Fibroblast of lung (primary cell): ENCODE measurements at regions not wholly inside any gene's neighbourhood (a gene's known extent, or its start where the extent isn't known, plus 50 kb on each side); places are given as distances from the start of the nearest gene placed in this dataset.

ENCODE experiments used
- DNase-seq, 2 donors: peaks; one replicate each; pipeline versions ENCODE4 v3.0.0 to v3.0.0-alpha.2; 2010; ENCODE audit warnings: low read depth in 2 of 2
- H2AFZ ChIP-seq: 2 replicates; pipeline ENCODE4 v1.5.1; 2012; ENCODE audit warnings: low read length, control low read depth, inconsistent platforms
- H3K27ac ChIP-seq: 2 replicates; pipeline ENCODE4 v1.5.1; 2011; ENCODE audit warnings: low read length, control low read depth; ENCODE audit not compliant: insufficient read depth
- H3K27me3 ChIP-seq: 2 replicates; pipeline ENCODE4 v1.5.1; 2011; ENCODE audit warnings: mild to moderate bottlenecking, low read length; ENCODE audit not compliant: control insufficient read depth, insufficient read depth
- H3K36me3 ChIP-seq: 2 replicates; pipeline ENCODE4 v1.5.1; 2011; ENCODE audit warnings: low read length; ENCODE audit not compliant: control insufficient read depth, insufficient read depth
- H3K4me1 ChIP-seq: 2 replicates; pipeline ENCODE4 v1.5.1; 2011; ENCODE audit warnings: low read length; ENCODE audit not compliant: control insufficient read depth, insufficient read depth; ENCODE audit errors: extremely low read depth
- H3K4me2 ChIP-seq: 2 replicates; pipeline ENCODE4 v1.5.1; 2011; ENCODE audit warnings: low read length, control low read depth; ENCODE audit not compliant: insufficient read depth; ENCODE audit errors: extremely low read depth
- H3K4me3 ChIP-seq, 4 experiments: fragments of 200-600 bp in 1 of 4; sonication (generic) in 1 of 4; replicated peaks in 1 of 4; 2 replicates each; pipeline ENCODE4 v1.5.1; 2011 to 2016; ENCODE audit warnings: low read length in 4 of 4, low read depth in 3 of 4, mild to moderate bottlenecking in 3 of 4, control low read depth in 2 of 4, inconsistent platforms in 1 of 4, mixed read lengths in 1 of 4; ENCODE audit not compliant: insufficient read depth in 1 of 4; ENCODE audit errors: control extremely low read depth in 1 of 4
- H3K79me2 ChIP-seq: 2 replicates; pipeline ENCODE4 v1.5.1; 2012; ENCODE audit warnings: mild to moderate bottlenecking, low read length, inconsistent platforms; ENCODE audit not compliant: control insufficient read depth, insufficient read depth
- H3K9ac ChIP-seq: 2 replicates; pipeline ENCODE4 v1.5.1; 2011; ENCODE audit warnings: mild to moderate bottlenecking, low read length, control low read depth; ENCODE audit not compliant: insufficient read depth
- H3K9me3 ChIP-seq: 2 replicates; pipeline ENCODE4 v1.5.1; 2012; ENCODE audit warnings: low read depth, low read length; ENCODE audit not compliant: control insufficient read depth, insufficient read depth
- H4K20me1 ChIP-seq: 2 replicates; pipeline ENCODE4 v1.5.1; 2011; ENCODE audit warnings: low read length; ENCODE audit not compliant: control insufficient read depth, insufficient read depth; ENCODE audit errors: extremely low read depth
- EZH2 ChIP-seq: IDR thresholded peaks from 2 replicates; pipeline ENCODE4 v1.5.1; 2012; ENCODE audit warnings: low read length, control low read depth, mild to moderate bottlenecking; ENCODE audit errors: missing control alignments
- TF ChIP-seq, protein P1 (sequence below), 2 donors: IDR thresholded peaks in 1 of 2; conservative IDR thresholded peaks in 1 of 2; 1 replicate in 1 of 2; 2 replicates in 1 of 2; pipeline ENCODE4 v1.5.1; 2011 to 2012; ENCODE audit warnings: low read length in 2 of 2, control low read depth in 1 of 2, inconsistent platforms in 1 of 2, low read depth in 1 of 2, mild to moderate bottlenecking in 1 of 2

DNA sequence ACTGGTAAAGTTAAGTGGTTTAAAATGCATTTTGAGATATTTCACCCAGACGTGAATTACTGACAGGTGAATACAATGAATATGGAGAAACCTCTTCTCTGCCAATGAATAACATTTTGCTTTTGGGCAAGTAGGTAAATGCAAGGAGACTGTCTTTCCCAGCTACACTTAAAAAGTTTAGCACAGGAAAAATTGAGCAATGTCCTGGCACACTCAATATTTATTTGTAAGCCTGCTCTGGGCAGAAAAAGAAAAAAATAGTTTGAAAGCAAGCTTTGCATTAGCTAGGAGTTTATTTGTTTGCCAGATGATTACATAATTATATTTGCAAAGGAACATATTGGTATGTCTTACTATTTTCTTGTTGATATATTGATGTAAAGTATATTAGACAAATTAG lies 624.2 kb downstream of the ACTR3B start:
- Histone ChIP-seq H2AFZ (no peak overlapping the region), H3K36me3 (no peaks in the 10 kb centered on the region), H3K27ac (no peak overlapping the region), H3K4me2 (no peak overlapping the region), H3K4me1 (no peaks in the 10 kb centered on the region), H3K4me3 (no peak overlapping the region), H3K79me2 (no peaks in the 10 kb centered on the region), H3K9me3 (no peaks in the 10 kb centered on the region), H3K27me3 (no peaks in the 10 kb centered on the region), H3K9ac (no peak overlapping the region), H4K20me1 (no peaks in the 10 kb centered on the region)
- TF ChIP-seq, protein P1, sequence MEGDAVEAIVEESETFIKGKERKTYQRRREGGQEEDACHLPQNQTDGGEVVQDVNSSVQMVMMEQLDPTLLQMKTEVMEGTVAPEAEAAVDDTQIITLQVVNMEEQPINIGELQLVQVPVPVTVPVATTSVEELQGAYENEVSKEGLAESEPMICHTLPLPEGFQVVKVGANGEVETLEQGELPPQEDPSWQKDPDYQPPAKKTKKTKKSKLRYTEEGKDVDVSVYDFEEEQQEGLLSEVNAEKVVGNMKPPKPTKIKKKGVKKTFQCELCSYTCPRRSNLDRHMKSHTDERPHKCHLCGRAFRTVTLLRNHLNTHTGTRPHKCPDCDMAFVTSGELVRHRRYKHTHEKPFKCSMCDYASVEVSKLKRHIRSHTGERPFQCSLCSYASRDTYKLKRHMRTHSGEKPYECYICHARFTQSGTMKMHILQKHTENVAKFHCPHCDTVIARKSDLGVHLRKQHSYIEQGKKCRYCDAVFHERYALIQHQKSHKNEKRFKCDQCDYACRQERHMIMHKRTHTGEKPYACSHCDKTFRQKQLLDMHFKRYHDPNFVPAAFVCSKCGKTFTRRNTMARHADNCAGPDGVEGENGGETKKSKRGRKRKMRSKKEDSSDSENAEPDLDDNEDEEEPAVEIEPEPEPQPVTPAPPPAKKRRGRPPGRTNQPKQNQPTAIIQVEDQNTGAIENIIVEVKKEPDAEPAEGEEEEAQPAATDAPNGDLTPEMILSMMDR (conservative IDR thresholded peaks at IDR 0.05 in 1 of 2, IDR thresholded peaks at IDR 0.05 in 1 of 2; ENCODE audit: low read depth in 1 of 2, low read length in 2 of 2), result no peak
- no peak for TF ChIP-seq EZH2
- DNase-seq, result no peak

DNA sequence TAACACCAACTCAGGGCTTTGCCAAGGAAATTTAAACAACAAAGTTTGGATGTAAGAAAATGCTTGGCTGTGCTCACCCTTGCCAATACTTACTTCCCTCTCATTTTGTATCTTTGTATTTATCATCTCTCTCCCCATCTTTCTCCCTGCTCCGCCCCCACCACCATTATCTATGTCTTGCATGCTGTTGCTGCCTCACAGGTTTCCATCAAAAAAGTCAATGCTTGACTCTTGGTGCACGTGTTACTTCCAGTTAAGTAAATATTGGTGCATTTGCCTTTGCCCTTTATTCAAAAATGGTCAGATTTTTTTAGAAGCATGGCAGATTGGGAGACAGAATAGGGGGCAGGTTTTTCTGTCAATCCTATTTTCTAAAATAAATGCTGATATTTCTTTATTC lies 626.0 kb downstream of the ACTR3B start:
- no peak overlapping the region for H3K4me3 ChIP-seq
- no peak overlapping the region for H3K9ac ChIP-seq
- H3K27ac ChIP-seq, result no peak overlapping the region
- H3K27me3 ChIP-seq, result no peaks in the 10 kb centered on the region
- no peaks in the 10 kb centered on the region for H3K4me1 ChIP-seq
- DNase-seq, result no peak
- H2AFZ ChIP-seq, result no peak overlapping the region
- no peaks in the 10 kb centered on the region for H4K20me1 ChIP-seq
- H3K9me3 ChIP-seq, result no peaks in the 10 kb centered on the region
- H3K4me2 ChIP-seq, result no peak overlapping the region
- no peak for TF ChIP-seq EZH2
- TF ChIP-seq, protein P1 (conservative IDR thresholded peaks at IDR 0.05 in 1 of 2, IDR thresholded peaks at IDR 0.05 in 1 of 2; ENCODE audit: low read depth in 1 of 2, low read length in 2 of 2), result no peak
- no peaks in the 10 kb centered on the region for H3K79me2 ChIP-seq
- H3K36me3 ChIP-seq, result no peaks in the 10 kb centered on the region

DNA sequence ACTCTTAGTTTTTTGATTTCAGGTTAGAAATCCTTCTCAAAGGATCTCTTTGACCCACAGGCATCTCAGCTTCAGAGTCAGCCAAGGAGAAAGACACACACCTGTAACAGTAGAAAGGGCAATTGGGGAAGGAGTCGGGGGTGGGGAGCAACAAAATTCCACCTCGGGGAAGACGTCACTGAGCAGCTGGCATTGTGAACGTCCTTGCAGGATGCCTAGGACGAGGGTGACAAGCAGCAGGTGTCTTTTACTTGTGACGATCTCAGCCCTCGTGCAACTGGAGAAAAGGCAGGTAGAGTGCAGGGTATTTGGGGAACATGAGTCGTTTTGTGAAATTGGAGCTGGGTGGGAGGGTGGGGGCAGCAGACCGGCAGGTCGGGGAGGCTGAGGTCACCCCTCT lies 627.0 kb downstream of the ACTR3B start:
- Histone ChIP-seq H3K4me3 (no peak overlapping the region), H3K79me2 (no peaks in the 10 kb centered on the region), H3K4me1 (no peaks in the 10 kb centered on the region), H3K9me3 (no peaks in the 10 kb centered on the region), H2AFZ (no peak overlapping the region), H4K20me1 (no peaks in the 10 kb centered on the region), H3K9ac (no peak overlapping the region), H3K36me3 (no peaks in the 10 kb centered on the region), H3K27ac (no peak overlapping the region), H3K4me2 (no peak overlapping the region), H3K27me3 (no peaks in the 10 kb centered on the region)
- no peak for TF ChIP-seq EZH2
- TF ChIP-seq, protein P1 (conservative IDR thresholded peaks at IDR 0.05 in 1 of 2, IDR thresholded peaks at IDR 0.05 in 1 of 2; ENCODE audit: low read depth in 1 of 2, low read length in 2 of 2), result no peak
- no peak for DNase-seq
